AG09309 (cell line): ENCODE measurements at regions not wholly inside any gene's neighbourhood (a gene's known extent, or its start where the extent isn't known, plus 50 kb on each side); places are given as distances from the start of the nearest gene placed in this dataset.

ENCODE experiments used
- DNase-seq: peaks from one replicate; pipeline ENCODE4 v3.0.0-alpha.2; 2010; ENCODE audit warnings: low read depth
- H3K4me3 ChIP-seq: 2 replicates; pipeline ENCODE4 v1.5.1; 2011; ENCODE audit warnings: mild to moderate bottlenecking, low read depth, low read length, moderate library complexity; ENCODE audit not compliant: control insufficient read depth
- CTCF ChIP-seq: IDR thresholded peaks from 2 replicates; pipeline ENCODE4 v1.5.1; 2011; ENCODE audit warnings: mild to moderate bottlenecking, low read depth, low read length, inconsistent platforms; ENCODE audit not compliant: insufficient read depth, control insufficient read depth; ENCODE audit errors: missing control alignments

GRCh38 chr2:151137526-151137925 is 124.1 kb downstream of the RBM43 start:
- H3K4me3 ChIP-seq, result no peak overlapping the region
- DNase-seq, result no peak
- no peak for TF ChIP-seq CTCF

GRCh38 chr2:151120011-151120410 is 141.7 kb downstream of the RBM43 start:
- TF ChIP-seq CTCF, result no peak
- no peak overlapping the region for H3K4me3 ChIP-seq
- no peak for DNase-seq

GRCh38 chr2:151119374-151119773 is 142.3 kb downstream of the RBM43 start:
- no peak overlapping the region for H3K4me3 ChIP-seq
- no peak for TF ChIP-seq CTCF
- no peak for DNase-seq

GRCh38 chr2:151118269-151118668 is 143.4 kb downstream of the RBM43 start:
- H3K4me3 ChIP-seq, result no peak overlapping the region

GRCh38 chr2:151114874-151115273 is 146.8 kb downstream of the RBM43 start:
- no peak for TF ChIP-seq CTCF

More at GRCh38 chr2:151118269-151118668, 143.4 kb downstream of the RBM43 start:
- no peak for TF ChIP-seq CTCF
- no peak for DNase-seq

GRCh38 chr2:151113318-151113717 is 148.3 kb downstream of the RBM43 start:
- no peak for TF ChIP-seq CTCF
- no peak overlapping the region for H3K4me3 ChIP-seq
- DNase-seq, result no peak

More at GRCh38 chr2:151114874-151115273, 146.8 kb downstream of the RBM43 start:
- no peak overlapping the region for H3K4me3 ChIP-seq
- DNase-seq, result no peak
